GM12892 (cell line): ENCODE measurements at regions not wholly inside any gene's neighbourhood (a gene's known extent, or its start where the extent isn't known, plus 50 kb on each side); places are given as distances from the start of the nearest gene placed in this dataset.

ENCODE experiments used
- POLR2A ChIP-seq: IDR thresholded peaks from 2 replicates; pipeline ENCODE4 v1.6.1; 2011; ENCODE audit warnings: low read depth, low read length, control low read depth
- POLR2AphosphoS5 ChIP-seq: IDR thresholded peaks from 2 replicates; pipeline ENCODE4 v1.6.1; 2011; ENCODE audit warnings: low read depth, low read length, control low read depth
- TAF1 ChIP-seq: IDR thresholded peaks from 2 replicates; pipeline ENCODE4 v1.6.1; 2011; ENCODE audit warnings: low read depth, mild to moderate bottlenecking, control low read depth, low read length, borderline replicate concordance

DNA sequence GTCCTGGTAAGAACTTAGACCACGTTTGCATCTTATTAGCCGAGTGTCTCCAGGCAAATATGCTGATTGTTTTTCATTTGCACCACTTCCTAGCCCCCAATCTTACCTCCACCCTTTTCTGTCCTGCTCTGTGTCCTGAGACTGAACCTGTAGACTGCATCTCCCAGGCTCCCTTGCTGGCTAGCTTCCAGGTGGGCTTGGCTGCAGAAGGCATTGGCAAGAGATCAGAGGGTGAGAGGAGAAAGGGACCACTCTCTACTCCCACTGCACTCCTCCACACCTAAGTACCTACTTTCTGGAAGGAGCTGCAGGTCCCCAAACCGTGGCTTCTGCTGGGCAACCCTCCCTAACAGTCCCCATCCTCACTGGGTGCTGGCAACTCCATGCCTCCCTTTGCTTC, 59.9 kb upstream of the XPA start:
- no peak for TF ChIP-seq POLR2A
- TF ChIP-seq TAF1 = no peak
- no peak for TF ChIP-seq POLR2AphosphoS5
